Globus pallidus (tissue), 1 donor: ENCODE measurements at regions not wholly inside any gene's neighbourhood (a gene's known extent, or its start where the extent isn't known, plus 50 kb on each side); places are given as distances from the start of the nearest gene placed in this dataset.
"Not testable (repeated sequence)": the region's sequence is repeated elsewhere in the genome, so short reads cannot be mapped to it uniquely, and the experiment has no call there.

Experiments used
- DNase-seq: peaks from one replicate; pipeline ENCODE4 v3.0.0-alpha.2; 2015; ENCODE audit warnings: low spot score

DNA sequence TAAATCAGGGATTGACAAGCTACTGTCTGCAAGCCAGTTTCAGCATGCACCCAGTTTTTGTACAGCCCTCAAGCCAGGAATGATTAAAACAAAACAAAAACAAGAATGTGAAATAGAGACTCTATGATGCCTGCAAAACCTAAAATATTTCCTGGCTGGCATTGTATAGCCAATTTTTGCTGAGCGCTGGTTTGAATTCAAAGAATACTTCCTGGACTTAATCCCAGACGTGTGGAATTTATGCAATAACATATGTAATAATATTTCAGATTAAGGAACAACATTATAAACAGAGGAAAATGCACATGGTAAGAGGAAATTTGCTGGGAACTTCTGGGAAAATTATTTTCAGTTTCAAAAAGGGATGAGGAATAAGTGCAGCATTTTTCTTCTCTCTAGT, 148.1 kb upstream of the RPRM start:
- no peak for DNase-seq

DNA sequence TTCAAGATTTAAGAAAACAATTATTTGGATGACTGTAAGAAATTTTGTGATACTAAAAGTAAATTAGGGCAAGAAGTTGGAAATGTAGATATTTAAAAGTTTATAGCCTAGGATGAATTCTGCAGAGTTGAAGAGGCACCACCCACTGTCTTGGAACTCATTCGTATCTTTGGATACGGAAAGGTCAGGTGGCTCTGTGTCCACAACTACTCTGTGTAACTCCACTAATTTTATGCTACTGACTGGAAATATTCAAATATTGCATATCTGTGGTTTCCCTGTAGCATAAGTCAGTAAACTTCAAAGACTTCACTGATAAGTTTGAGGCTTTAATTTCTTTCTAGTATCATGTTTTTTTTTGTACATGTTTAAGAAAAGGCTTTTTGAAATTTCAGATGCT, 156.9 kb upstream of the RPRM start:
- no peak for DNase-seq

DNA sequence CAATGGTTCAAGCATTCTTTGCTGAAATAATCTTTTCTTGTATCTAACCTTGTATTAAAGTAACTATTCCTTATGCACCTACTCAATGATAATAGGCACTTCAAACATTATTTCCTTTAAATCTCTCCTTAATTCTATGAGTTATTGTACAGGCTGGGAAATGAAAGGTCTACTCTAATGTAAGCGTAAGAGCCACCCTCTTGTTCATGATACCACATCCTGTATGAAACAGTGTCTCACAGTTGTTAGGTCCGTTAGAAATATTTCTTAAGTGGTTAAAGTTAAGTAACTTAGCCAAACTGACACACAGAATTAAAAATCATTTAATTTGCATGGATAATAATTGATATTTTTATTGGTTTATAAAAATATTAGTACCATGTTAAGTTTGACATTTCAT, 162.5 kb upstream of the RPRM start:
- DNase-seq, result no peak

DNA sequence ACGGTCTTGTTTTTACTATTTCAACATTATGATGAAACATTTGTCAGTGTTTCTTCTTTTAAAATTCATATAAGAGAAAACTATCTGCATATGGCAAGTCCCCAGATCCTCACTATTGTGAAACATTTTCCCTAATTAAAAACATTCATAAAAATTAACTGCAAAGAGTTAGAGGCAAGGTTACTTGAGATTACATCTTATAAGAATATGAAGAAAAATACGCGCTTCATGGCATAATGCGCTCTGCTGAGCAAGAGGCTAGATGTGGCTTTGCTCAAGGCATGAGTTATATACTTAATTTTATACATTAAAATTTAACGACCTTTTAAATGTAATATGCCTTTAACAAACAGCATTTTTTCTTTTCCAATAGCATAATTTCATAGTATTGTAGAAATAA, 166.4 kb upstream of the RPRM start:
- DNase-seq, result no peak

DNA sequence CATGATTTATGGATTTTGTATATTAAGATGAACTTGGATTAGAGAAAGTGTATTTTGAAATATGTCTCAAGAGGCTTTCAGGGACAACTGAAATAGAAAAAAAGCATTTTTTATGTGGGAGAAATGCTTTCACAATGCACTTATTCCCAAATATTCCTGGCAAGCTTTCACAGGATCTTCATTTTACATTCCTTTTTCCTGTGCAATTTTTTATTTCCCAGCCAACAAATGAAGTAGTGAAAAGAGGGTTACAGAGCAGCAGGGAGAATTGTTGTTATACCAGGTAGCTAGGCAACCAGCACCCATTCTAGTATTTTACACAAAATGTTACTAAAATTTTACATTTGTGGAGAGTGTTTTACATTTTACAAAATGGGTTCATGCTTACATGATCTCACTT, 167.0 kb upstream of the RPRM start:
- DNase-seq, result no peak

DNA sequence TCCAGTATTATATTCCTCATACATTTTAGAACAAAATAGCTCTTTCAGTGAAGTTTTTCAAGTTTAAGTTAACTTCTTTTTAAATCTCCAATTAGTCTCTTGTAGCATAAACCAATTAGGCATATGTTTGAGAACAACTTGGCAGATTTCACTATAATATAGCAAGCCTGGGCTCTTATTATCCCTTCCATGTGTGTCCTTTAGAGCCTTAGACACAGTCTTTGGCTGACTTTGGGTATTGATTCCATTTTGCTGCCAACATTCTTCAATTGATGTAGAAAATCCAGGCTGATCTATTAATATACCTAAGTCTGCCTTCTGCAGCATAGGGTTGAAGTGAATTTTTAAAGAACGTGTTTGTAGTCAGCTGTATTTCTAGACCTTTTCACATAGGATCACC, 179.1 kb upstream of the RPRM start:
- no peak for DNase-seq

DNA sequence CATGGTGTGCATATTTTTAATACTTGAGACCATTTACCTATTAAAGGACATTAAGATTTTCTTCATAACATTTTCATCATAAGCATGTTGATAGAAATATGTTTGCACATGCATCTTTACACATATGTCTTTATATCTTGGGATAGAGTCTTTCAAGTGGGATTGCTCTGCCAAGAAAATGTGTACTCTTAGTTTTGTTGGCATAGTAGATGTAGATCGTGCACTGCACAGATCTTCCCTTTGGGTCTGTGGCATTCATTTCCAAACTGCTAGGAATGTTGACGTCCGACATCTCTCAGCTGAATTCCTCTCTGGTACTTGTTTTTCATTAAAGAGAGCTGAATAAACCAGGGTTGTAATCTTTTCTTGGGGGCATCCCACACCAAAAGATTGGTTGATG, 183.2 kb upstream of the RPRM start:
- no peak for DNase-seq

DNA sequence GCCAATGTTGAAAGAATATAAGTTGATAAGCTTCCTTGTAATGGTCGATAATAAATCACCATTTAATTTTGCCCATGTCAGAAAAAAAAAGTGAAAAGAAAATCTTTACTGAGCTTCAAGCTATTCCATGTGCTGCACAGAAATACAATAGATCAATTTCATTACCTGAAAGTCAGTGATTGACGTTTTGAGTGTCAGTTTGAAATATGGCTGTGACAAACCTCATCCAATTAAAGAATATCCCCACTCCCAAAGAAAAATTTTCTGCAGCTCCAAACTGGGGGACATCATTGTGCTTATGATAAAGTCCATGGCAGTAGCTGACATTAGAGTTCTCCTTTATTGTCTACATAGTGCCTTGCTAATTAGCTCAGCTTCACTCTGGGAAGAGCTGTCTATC, 184.8 kb upstream of the RPRM start:
- no peak for DNase-seq

DNA sequence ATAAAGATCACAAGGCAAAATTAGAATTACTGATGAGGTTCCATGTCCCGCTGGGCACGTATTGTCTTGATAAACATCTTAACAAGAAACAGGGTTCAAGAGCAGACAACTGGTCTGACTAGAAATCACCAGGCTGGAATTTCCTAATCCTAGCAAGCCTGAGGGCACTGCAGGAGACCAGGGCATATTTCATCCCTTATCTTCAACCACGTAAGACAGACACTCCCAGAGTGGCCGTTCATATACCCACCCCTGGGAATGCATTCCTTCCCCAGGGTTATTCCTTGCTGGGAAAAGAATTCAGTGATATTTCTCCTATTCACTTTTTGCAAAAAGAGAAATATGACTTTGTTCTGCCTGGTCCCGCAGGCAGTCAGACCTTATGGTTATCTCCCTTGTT, 185.4 kb upstream of the RPRM start:
- DNase-seq, result not testable (repeated sequence)

DNA sequence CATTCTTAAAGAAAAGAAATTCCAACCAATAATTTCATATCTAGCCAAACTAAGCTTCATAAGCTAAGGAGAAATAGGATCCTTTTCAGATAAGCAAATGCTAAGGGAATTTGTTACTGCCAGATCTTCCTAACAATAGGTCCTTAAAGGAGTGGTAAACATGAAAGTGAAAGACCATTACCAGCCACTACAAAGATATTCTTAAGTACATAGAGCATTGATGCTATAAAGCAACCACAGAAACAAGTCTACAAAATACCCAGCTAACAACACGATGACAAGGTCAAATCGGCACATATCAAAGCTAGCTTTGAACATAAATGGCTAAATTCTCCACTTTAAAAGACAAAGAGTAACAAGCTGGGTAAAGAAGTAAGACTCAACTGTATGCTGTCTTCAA, 188.9 kb upstream of the RPRM start:
- no peak for DNase-seq

DNA sequence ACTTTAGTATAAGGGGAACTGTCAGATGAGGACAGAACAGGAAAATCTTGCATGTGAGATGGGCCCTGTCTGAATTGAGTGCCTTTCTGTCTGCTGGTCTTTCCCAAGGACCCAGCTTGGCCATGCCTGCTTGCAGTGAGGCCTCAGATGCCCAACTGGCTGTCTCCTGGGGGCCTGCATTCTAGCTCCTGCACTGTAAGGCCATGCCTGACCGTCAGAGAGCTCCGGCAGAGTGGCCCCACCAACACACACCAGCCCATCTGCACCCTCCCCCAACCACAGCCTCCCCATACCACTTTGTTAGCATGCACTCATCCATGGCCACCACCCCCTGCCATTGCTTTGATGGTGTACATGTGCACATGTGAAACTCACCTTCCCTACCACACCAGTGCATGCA, 190.4 kb upstream of the RPRM start:
- DNase-seq, result no peak

DNA sequence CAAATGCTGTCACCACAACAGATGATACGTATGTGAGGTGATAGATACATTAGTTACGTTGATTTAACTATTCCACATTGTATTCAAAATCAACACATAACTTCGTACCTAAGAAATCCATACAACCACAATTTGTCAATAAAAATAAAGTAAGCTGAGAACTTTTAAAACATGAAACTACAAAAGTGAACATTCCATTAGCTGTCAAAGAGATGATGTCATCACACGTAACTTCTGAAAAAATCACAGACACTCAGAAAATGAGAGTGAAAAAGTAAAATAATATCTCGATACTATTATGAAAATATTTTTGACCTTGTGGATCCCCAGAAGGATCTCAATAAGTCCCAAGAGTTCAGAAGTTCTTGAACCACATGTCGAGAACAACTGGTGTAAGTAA, 161.6 kb upstream of the GALNT13 start:
- DNase-seq, result no peak

DNA sequence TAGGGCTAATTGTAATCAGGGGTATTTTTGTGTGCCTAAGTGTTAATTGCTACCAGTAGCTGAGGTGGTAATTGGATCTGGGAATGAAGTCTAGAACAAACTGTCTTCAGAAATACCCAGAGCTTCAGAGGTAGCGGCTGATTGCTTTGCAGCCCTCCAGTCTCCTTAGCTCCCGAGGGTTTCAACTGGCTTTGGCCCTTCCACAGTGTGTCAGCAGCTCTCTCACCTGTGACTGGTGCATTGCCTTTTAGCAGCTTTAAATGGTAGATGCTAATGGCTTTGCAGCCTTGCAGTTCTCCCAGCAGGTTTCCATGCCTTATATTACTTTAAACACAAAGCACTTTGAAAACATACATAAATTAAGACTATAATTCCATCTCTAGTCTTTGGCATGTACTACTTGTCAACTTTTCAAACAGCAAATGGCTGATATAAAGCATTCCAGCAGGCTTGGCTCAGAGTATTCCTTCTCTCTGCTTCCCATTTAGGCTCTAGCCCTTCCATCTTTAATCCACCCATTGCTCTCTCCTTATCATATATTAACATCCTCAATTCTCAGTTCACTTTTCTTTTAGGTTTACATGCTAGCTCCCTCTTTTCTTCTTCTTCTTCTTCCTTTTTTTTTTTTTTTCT, 156.4 kb upstream of the GALNT13 start:
- no peak for DNase-seq

DNA sequence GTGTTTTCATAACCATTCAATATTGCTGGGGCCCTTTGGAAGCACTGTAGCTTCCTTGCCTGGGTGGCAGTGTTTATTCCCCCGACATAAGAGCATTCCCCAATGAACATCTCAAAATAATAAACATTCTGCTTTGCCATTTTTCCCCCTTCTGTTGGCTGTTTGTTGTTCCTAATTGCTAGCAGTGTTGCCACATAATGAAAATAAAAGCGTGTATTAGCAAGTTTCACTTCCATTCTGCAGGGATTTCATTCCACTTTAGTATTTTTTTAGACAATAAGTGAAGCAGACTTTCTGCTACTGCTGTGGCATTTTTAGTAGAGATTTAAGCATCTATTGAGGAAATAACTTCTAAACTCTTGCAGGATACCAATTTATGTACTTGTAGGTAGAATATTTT, 154.7 kb upstream of the GALNT13 start:
- no peak for DNase-seq

DNA sequence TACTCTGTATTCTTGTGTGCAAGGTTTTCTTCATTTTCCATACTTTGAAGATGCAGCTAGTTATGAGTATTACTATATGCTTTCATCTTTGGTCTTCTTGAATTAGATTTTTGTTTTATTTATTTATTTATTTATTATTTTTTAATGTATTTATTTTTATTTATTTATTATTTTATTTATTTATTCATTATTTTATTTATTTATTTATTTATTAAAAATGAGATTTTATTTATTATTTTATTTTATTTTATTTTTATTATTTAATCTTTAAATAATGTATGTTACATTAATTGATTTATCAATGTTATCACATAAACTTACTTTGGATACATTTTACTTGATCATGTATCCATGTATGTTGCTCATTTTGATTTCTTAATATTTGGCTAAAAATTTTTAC, 132.3 kb upstream of the GALNT13 start:
- no peak for DNase-seq

DNA sequence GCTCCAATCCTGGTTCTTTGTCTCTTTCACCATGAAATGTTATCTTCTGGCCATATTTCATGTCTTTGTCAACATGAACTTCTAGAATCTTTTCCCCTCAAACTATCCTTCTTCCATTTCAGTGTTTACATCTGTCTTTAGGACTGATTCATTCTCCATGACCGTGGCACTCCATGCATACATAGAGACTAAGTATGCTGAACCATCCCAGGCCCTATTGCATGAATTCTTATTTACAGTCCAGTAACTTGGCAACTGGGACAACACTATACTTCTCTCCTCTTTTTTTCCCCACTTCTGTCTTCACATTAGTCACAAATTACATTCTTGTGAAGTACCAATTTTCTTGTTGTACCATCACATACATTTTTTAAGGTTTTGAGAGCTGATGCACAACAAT, 109.8 kb upstream of the GALNT13 start:
- DNase-seq, result no peak

DNA sequence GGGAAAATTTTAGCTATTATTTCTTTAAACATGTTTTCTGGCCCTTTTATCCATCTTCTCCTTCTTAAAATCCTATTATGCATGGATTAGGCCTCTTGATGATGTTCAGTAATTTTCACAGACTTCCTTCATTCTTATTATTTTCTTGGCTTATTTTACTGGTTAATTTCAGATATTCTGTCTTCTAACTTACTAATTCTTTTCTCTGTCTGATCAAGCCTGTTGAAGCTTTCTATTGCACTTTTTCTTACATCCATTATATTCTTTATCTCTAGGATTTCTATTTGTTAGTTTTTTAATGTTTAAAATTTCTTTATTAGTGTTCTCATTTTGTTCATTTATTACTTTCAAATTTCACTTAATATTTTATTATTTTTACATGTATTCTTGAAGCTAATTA, 105.3 kb upstream of the GALNT13 start:
- DNase-seq, result no peak

DNA sequence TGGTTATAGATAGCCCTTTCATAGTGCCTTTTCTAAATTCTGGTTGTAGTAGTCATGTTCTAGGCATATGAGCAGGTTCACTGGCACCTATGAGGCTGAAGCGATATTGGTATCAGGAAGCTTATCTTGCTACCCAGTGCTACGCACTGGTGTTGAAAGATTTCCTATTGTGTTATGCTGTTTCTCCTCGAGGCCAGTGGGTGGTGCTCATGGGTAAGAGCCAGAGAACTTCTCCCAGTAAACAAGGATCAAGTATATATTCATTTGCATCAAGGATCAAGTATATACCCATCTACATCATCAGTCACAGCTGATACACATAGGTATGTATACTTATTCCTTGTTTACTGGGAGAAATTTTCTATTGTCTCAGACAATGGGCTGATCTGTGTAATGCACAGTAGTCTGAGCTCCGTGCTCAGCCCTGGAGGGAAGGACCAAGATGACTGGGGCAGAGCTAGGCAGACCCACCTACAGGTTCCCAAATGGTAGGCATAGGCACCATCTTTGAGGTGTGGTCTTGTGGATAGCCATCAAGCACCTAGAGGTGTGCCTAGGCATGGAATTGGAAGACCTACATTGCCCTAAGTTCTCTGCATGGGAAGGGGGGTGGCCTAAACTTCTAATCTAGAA, 101.2 kb upstream of the GALNT13 start:
- DNase-seq, result peak; percentile 63

DNA sequence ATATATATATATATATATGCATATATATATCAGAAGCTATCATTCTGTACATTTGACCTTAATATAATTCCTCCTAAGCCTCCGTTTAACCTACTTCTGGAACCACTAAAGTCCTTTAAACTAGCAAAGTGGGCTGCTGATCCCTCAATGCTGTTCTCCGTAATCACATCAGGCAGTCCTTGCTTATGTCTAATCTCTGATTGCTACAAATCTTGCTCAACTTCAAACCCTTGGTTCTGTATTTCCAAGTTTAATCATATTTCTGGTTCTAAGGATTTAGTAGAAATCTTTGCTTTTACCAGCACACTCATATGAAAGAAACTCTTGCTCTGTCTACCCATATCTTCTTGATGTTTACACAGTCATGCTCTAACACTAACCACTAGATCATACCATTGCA, 91.5 kb upstream of the GALNT13 start:
- DNase-seq, result no peak

DNA sequence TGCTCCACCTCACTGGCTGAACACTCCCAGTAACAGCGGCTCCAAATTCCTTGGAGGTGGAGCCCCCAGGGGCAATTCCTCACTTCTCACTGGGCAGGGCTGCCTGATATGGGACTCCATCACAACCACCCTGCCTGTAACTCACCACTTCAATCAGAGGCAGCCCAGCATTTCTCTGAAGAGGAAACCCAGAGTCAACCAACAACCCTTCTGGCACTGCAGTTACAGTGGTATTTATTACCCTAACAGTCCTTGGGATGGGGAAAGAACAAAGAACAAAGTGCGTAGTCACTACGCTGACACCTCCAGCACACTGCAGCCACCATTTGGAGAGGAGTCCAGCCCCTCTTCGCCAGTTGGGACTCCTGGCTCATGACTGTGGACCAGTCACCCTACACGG, 85.7 kb upstream of the GALNT13 start:
- DNase-seq, result no peak

DNA sequence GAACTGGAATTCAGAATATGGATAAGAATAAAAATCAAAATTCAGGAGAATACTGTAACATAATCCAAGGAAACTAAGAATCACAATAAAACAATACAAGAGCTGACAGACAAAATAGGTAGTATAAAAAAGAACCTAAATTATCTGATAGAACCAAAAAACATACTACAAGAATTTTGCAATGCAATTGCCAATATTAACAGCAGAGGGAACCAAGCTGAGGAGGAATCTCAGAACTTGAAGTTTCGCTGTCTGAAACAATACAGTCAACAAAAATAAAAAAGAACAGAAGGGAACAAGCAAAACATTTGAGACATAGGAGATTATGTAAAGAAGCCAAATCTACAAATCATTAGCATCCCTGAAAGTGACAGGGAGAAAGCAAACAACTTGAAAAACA, 84.1 kb upstream of the GALNT13 start:
- no peak for DNase-seq

DNA sequence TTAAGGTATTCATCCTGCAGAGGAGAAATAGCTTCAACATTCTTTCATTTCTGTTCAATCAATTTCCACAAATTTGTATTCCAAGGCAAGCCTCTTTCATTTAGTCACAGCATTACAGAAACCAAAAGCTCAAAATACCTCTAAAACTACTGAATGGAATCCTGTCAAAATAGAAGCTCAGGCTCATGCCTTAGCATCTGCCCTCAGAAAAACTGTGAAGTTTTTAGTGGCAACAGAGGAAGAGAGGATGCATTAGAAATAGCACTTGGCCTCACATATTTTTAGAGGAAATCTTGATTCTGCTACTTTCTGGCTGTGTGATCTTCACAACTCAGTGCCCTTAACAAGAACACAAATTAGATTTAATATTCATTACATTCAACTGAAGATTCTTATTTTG, 69.1 kb upstream of the GALNT13 start:
- no peak for DNase-seq

DNA sequence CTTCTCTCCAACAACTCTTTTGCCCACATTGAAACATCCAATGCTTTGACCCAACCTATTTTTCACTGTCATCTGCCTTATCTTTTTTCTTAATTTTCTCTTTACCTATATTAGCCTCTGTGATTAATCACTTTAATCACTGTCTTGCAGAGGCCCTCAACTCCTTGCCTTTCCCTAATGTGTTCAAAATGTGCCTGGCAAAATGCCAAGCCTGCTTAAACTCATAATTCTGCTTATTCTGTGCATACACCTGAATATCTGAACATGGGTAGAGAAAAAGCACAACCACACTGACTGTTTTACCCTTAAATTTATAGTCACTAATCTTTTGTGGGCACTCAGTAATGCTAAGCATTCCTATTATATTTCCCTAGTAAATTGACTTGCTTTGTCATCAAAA, 63.0 kb upstream of the GALNT13 start:
- no peak for DNase-seq

DNA sequence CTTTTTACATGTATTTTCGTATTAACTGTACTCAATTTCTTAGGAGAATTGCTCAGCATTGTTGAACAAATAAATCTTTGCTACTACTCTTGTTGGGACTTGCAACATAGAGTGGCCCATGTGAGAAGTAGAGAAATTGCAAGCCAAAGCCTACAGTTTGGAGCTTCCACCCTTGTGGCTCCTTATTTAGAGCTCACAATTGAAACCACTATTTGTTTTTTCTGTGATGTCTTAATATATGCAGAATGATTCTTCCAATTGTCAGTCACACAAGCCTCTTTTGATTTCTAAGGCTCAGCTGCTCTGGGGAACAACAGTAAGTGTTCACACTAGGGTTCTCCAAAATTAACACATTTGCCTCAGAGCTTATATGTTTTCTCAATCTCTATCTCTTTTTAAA, 60.2 kb upstream of the GALNT13 start:
- DNase-seq, result peak; percentile 87

DNA sequence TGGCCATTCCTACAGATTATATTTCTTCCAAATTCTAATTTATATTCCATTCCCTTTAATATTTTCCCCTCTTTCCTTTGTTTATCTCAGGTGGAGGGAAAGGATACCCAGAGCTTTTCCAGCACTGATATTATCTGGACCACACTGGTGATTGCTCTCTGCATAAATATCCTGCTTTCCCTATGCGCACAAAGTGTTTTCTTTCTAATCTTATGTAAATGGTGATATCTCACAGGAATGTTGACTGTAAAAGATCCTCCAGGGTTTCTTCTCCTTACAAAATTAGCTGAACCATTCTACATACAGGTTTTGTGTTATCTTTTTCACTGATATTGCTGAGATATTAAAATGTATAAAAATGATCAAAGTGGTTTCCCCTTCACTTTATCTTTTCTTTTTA, 59.1 kb upstream of the GALNT13 start:
- DNase-seq, result no peak
